ENCODE measurements at regions not wholly inside any gene's neighbourhood (a gene's known extent, or its start where the extent isn't known, plus 50 kb on each side); places are given as distances from the start of the nearest gene placed in this dataset.
A peak's percentile ranks its signal among the peaks of the same experiment; 100 is the strongest.
"Not testable (repeated sequence)": the region's sequence is repeated elsewhere in the genome, so short reads cannot be mapped to it uniquely, and the experiment has no call there.

DNA sequence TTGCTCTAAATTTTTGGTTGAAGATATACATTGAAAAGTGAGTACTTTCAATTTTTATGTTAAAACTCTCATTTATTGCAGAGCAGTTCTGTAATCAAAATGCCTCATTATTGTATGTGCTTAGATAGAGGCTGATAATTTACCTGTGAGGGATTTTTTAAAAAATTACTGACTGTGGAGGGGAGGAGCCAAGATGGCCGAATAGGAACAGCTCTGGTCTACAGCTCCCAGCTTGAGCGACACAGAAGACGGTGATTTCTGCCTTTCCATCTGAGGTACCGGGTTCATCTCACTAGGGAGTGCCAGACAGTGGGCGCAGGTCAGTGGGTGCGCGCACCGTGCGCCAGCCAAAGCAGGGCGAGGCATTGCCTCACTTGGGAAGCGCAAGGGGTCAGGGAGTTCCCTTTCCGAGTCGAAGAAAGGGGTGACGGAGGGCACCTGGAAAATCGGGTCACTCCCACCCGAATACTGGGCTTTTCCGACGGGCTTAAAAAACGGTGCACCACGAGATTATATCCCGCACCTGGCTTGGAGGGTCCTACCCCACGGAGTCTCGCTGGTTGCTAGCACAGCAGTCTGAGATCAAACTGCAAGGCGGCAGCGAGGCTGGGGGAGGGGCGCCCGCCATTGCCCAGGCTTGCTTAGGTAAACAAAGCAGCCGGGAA, 89.4 kb downstream of the DDX11 start:
- H3K4me3 ChIP-seq (ENCODE audit: low read depth, low read length); H3K27me3 ChIP-seq (replicated peaks); in situ Hi-C loops (cut with HindIII; ENCODE audit: low pct_ligation_motif_present, low sequenced_read_pairs); DNase-seq; H3K27ac ChIP-seq; H3K36me3 ChIP-seq (replicated peaks): not testable (repeated sequence)

DNA sequence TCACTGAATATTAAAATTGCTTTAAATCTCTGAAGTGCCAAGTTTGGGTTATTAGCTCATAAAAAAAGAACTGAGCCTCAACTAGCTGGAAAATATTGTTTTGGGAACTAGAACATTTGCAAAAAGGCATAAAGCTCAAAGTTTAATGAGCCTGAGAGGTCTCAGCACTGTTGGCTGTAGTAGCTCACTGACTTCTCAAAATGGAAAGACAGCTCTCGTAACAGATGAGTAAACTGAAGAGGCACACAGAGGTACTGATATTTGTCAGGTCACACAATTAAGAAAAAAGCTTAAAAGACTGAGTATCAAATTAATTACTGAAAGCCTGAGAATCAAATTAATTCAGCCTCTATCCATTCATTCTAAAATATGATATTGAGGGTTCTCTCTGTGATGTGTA, 100.6 kb downstream of the DDX11 start:
- H3K27me3 ChIP-seq (replicated peaks); DNase-seq; H3K36me3 ChIP-seq (replicated peaks); H3K4me3 ChIP-seq (ENCODE audit: low read depth, low read length); in situ Hi-C loops (cut with HindIII; ENCODE audit: low pct_ligation_motif_present, low sequenced_read_pairs); H3K27ac ChIP-seq: not testable (repeated sequence)

GRCh38 chr12:31177514-31177913, 103.9 kb downstream of the DDX11 start:
- H3K36me3 ChIP-seq (replicated peaks); in situ Hi-C loops (cut with HindIII; ENCODE audit: low pct_ligation_motif_present, low sequenced_read_pairs); H3K27me3 ChIP-seq (replicated peaks); H3K27ac ChIP-seq; DNase-seq; H3K4me3 ChIP-seq (ENCODE audit: low read depth, low read length): not testable (repeated sequence)
- TF ChIP-seq CTCF (IDR thresholded peaks at IDR 0.05; ENCODE audit: low read depth, low read length, missing control alignments) = peak; percentile 20

- H3K27ac ChIP-seq; in situ Hi-C loops (cut with HindIII; ENCODE audit: low pct_ligation_motif_present, low sequenced_read_pairs); H3K36me3 ChIP-seq (replicated peaks); H3K4me3 ChIP-seq (ENCODE audit: low read depth, low read length); DNase-seq; H3K27me3 ChIP-seq (replicated peaks): not testable (repeated sequence)
Measured at GRCh38 chr12:31178875-31179274, 105.2 kb downstream of the DDX11 start.

DNA sequence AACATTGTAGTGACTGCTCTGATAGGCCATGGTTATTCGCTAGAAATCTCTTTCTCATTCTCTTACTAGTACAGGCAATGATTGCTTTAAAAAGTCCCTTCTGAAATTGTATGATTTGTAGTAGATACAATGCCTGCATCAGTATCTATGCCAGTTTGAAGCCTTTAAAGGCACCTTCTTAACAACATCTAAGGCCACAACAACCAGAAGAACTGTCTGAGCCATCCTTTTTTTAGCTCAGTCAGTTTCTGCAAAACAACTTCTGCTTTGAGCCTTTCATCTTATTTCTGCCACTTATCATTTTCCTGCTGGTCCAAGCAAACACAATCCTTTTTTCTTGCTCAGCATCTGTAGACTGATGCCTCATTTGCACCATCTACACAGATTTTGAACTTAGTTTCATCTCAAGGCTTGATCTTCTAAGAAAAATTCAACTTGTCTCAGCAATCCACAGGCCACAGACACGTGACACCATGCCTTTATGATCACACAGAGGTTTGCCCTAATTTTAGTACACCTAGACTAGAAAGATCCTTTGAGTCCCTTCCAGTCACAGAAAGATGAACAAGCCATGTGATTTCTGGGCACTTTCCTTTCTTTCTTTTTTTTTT, 106.1 kb downstream of the DDX11 start:
- H3K36me3 ChIP-seq (replicated peaks); in situ Hi-C loops (cut with HindIII; ENCODE audit: low pct_ligation_motif_present, low sequenced_read_pairs); DNase-seq; H3K27me3 ChIP-seq (replicated peaks); H3K4me3 ChIP-seq (ENCODE audit: low read depth, low read length); H3K27ac ChIP-seq: not testable (repeated sequence)

DNA sequence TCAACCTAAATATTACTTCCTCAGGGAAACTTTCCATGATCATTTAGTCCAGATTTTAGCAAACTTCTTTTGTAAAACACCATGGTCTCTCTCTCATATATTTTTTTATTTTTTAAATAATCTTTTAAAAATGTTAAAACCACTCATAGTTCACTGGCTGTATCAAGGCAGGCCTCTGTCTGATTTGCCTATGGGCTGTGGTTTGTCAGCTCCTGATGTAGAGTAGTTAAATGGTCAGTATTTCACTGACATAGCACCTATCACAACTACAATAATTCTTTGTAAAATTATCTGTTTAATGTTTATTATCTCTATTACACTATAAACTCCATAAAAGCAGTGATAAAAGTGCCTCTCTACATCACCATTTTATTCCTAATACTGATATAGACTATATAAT, 108.9 kb downstream of the DDX11 start:
- H3K36me3 ChIP-seq (replicated peaks); in situ Hi-C loops (cut with HindIII; ENCODE audit: low pct_ligation_motif_present, low sequenced_read_pairs): not testable (repeated sequence)

DNA sequence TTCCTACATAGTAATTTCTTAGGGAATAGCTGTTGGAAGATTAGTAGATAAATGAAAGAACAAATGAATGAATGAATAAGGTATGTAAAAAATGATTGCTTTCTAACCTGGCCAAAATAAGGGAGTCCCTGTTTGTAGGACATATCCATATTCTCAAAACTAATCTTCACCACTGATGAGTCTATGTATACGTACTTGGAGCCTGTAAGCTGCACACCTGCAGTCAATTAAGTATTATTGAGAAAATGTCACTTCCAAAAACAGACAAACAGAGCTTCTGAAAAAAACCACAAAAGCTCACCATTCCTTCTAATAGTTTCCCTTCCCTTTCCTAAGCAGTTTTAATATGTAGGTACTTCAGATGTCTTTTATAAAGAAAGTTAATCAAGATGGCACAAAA, 109.4 kb downstream of the DDX11 start:
- H3K36me3 ChIP-seq (replicated peaks); H3K4me3 ChIP-seq (ENCODE audit: low read depth, low read length); H3K27ac ChIP-seq; H3K27me3 ChIP-seq (replicated peaks); in situ Hi-C loops (cut with HindIII; ENCODE audit: low pct_ligation_motif_present, low sequenced_read_pairs); DNase-seq: not testable (repeated sequence)

More for the DNA sequence above, 108.9 kb downstream of the DDX11 start:
- not testable (repeated sequence) for H3K27me3 ChIP-seq (replicated peaks); H3K27ac ChIP-seq; H3K4me3 ChIP-seq (ENCODE audit: low read depth, low read length); DNase-seq

GRCh38 chr12:31183899-31184298, 110.2 kb downstream of the DDX11 start:
- in situ Hi-C loops (cut with HindIII; ENCODE audit: low pct_ligation_motif_present, low sequenced_read_pairs); DNase-seq; H3K27ac ChIP-seq; H3K27me3 ChIP-seq (replicated peaks); H3K4me3 ChIP-seq (ENCODE audit: low read depth, low read length); H3K36me3 ChIP-seq (replicated peaks): not testable (repeated sequence)

DNA sequence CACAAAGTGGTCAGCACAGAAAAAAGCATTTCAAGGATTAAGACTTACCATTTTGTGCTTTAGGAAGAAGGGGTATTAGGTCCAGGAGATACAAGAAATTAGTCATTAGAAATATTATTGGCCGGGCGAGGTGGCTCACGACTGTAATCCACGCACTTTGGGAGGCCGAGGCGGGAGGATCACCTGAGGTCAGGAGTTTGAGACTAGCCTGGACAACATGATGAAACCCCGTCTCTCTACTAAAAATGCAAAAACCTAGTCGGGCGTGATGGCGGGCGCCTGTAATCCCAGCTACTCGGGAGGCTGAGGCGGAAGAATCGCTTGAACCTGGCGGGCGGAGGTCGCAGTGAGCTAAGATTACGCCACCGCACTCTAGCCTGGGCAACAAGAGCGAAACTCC, 111.0 kb downstream of the DDX11 start:
- DNase-seq; H3K4me3 ChIP-seq (ENCODE audit: low read depth, low read length); H3K27me3 ChIP-seq (replicated peaks); H3K36me3 ChIP-seq (replicated peaks); in situ Hi-C loops (cut with HindIII; ENCODE audit: low pct_ligation_motif_present, low sequenced_read_pairs); H3K27ac ChIP-seq: not testable (repeated sequence)

- in situ Hi-C loops (cut with HindIII; ENCODE audit: low pct_ligation_motif_present, low sequenced_read_pairs) = not testable (repeated sequence)
Measured at GRCh38 chr12:31192689-31193088, 119.0 kb downstream of the DDX11 start.

DNA sequence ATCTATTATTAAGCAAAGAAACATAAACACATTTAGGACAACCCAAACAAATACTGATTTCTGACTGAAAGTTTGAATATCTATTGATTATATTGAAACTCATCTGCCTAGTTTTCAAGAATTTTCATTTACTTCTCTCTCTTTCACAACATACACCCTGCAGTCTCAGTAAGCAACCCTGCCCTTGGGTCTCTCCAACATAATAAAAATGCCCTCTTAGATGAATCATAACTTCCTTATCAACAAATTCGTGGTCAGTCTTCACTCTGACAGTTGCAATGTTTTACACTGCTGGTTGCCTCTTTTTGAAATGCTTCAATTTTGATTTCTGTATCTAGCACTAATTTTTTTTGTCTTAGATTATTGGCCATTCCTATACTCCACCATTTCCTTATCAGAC, 122.0 kb downstream of the DDX11 start:
- peak; percentile 22 for DNase-seq
- H3K27me3 ChIP-seq (replicated peaks); H3K27ac ChIP-seq; in situ Hi-C loops (cut with HindIII; ENCODE audit: low pct_ligation_motif_present, low sequenced_read_pairs); H3K4me3 ChIP-seq (ENCODE audit: low read depth, low read length); H3K36me3 ChIP-seq (replicated peaks): not testable (repeated sequence)

More at GRCh38 chr12:31192689-31193088, 119.0 kb downstream of the DDX11 start:
- DNase-seq; H3K4me3 ChIP-seq (ENCODE audit: low read depth, low read length); H3K27me3 ChIP-seq (replicated peaks); H3K27ac ChIP-seq; H3K36me3 ChIP-seq (replicated peaks): not testable (repeated sequence)

DNA sequence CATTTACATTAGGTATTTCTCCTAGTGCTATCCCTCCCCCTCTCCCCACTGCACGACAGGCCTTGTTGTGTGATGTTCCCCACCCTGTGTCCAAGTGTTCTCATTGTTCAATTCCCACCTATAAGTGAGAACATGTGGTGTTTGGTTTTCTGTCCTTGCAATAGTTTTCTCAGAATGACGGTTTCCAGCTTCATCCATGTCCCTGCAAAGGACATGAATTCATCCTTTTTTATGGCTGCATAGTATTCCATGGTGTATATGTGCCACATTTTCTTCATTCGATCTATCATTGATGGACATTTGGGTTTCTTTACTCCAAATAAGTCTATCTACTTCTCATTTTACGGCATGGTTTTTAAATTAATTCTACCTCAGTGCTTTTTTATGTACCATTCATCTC, 125.8 kb downstream of the DDX11 start:
- DNase-seq; in situ Hi-C loops (cut with HindIII; ENCODE audit: low pct_ligation_motif_present, low sequenced_read_pairs); H3K27ac ChIP-seq; H3K36me3 ChIP-seq (replicated peaks); H3K27me3 ChIP-seq (replicated peaks); H3K4me3 ChIP-seq (ENCODE audit: low read depth, low read length): not testable (repeated sequence)

All from brain microvascular endothelial cell (primary cell).